ENCODE measurements at regions not wholly inside any gene's neighbourhood (a gene's known extent, or its start where the extent isn't known, plus 50 kb on each side); places are given as distances from the start of the nearest gene placed in this dataset.
A peak's percentile ranks its signal among the peaks of the same experiment; 100 is the strongest.

DNA sequence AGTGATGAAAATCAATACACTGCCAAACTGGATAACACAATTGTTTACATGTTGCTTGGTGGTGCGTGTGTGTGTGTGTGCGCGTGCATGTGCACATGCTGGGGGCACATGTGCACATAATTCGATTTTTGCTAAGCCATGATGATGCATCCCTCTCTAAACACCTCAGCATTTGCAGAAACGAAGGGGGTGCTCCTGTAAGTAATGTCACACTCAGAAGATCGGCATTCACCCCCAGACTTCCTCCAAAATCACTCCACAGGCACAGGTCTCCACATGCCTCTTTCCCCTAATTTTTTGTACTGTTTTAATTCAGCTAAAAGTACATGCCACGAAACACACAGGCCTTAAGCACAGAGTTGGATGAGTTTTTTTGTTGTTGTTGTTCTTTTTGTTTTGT is 341.5 kb downstream of the SHANK2 start:
- H2AFZ ChIP-seq (ENCODE audit: low read length), result no peak overlapping the region
- TF ChIP-seq, protein P1, sequence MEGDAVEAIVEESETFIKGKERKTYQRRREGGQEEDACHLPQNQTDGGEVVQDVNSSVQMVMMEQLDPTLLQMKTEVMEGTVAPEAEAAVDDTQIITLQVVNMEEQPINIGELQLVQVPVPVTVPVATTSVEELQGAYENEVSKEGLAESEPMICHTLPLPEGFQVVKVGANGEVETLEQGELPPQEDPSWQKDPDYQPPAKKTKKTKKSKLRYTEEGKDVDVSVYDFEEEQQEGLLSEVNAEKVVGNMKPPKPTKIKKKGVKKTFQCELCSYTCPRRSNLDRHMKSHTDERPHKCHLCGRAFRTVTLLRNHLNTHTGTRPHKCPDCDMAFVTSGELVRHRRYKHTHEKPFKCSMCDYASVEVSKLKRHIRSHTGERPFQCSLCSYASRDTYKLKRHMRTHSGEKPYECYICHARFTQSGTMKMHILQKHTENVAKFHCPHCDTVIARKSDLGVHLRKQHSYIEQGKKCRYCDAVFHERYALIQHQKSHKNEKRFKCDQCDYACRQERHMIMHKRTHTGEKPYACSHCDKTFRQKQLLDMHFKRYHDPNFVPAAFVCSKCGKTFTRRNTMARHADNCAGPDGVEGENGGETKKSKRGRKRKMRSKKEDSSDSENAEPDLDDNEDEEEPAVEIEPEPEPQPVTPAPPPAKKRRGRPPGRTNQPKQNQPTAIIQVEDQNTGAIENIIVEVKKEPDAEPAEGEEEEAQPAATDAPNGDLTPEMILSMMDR (IDR thresholded peaks at IDR 0.05; ENCODE audit: extremely low read depth, low read depth, low read length), result no peak
- no peaks in the 10 kb centered on the region for H4K20me1 ChIP-seq (ENCODE audit: insufficient read depth, low read length)
- H3K36me3 ChIP-seq (ENCODE audit: insufficient read depth, low read length), result no peaks in the 10 kb centered on the region
- H3K79me2 ChIP-seq (ENCODE audit: insufficient read depth, low read length), result no peaks in the 10 kb centered on the region
- H3K27me3 ChIP-seq (ENCODE audit: insufficient read depth, low read length), result peaks cover 3% of the 10 kb centered on the region
- no peak overlapping the region for H3K4me2 ChIP-seq (ENCODE audit: insufficient read depth, low read length)
- no peak overlapping the region for H3K27ac ChIP-seq (ENCODE audit: low read depth, low read length)
- H3K4me3 ChIP-seq (ENCODE audit: insufficient read depth, low read length), result no peak overlapping the region
- peak; percentile 65 for DNase-seq (ENCODE audit: insufficient read length, low spot score, missing footprints)
- no peaks in the 10 kb centered on the region for H3K4me1 ChIP-seq (ENCODE audit: insufficient read depth, low read length)
- no peaks in the 10 kb centered on the region for H3K9me3 ChIP-seq (ENCODE audit: low read depth, low read length)

DNA sequence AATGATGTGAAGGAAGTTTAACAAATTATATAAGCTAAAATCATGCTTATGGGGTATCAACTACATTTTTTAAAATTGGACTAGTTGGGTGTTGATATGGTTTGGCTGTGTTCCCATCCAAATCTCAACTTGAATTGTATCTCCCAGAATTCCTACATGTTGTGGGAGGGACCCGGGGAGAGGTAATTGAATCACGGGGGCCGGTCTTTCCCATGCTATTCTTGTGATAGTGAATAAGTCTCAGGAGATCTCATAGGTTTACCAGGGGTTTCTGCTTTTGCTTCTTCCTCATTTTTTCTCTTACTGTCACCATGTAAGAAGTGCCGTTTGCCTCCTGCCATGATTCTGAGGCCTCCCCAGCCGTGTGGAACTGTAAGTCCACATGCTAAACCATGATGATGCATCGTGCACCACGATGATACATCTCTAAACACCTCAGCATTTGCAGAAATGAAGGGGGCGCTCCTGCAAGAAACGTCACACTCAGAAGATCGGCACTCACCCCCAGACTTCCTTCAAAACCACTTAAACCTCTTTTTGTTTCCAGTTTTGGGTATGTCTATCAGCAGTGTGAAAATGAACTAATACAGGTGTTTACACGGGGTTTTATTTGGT is 340.0 kb downstream of the SHANK2 start:
- TF ChIP-seq, protein P1 (IDR thresholded peaks at IDR 0.05; ENCODE audit: extremely low read depth, low read depth, low read length), result no peak
- H3K27ac ChIP-seq (ENCODE audit: low read depth, low read length), result no peak overlapping the region
- H3K4me3 ChIP-seq (ENCODE audit: insufficient read depth, low read length), result no peak overlapping the region
- H3K9me3 ChIP-seq (ENCODE audit: low read depth, low read length), result no peaks in the 10 kb centered on the region
- H3K79me2 ChIP-seq (ENCODE audit: insufficient read depth, low read length), result no peaks in the 10 kb centered on the region
- no peaks in the 10 kb centered on the region for H3K36me3 ChIP-seq (ENCODE audit: insufficient read depth, low read length)
- no peaks in the 10 kb centered on the region for H4K20me1 ChIP-seq (ENCODE audit: insufficient read depth, low read length)
- peak overlapping the region; percentile 23 for H3K4me2 ChIP-seq (ENCODE audit: insufficient read depth, low read length)
- H3K27me3 ChIP-seq (ENCODE audit: insufficient read depth, low read length), result peaks cover 3% of the 10 kb centered on the region
- DNase-seq (ENCODE audit: insufficient read length, low spot score, missing footprints), result no peak
- H2AFZ ChIP-seq (ENCODE audit: low read length), result peak overlapping the region; percentile 15
- H3K4me1 ChIP-seq (ENCODE audit: insufficient read depth, low read length), result no peaks in the 10 kb centered on the region

DNA sequence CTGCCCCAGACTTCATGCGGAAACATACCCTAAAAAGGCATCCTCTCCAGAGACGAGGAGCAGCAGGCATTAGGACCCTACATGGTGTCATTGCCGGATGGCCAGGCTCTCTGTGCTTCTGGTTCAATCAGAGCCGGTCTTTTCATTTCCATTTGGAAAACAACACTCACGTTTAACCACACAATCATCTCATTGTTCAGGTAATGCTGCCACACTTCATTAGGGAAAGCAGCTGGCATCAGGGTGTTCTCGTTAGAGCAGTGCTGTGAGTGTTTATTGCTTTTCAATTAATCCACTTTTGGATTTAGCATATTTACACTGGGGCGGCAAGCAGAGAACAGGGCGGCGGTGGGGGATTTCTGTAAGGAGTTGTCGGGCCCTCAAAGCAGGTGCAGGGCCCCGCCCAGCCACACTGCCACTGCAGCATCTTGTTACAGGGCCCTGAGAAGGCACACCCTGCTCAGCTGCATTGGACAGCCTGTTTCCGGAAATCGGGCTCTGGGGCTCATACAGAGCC is 338.6 kb downstream of the SHANK2 start:
- no peak for DNase-seq (ENCODE audit: insufficient read length, low spot score, missing footprints)
- no peak overlapping the region for H3K27ac ChIP-seq (ENCODE audit: low read depth, low read length)
- peak overlapping the region; percentile 33 for H3K4me3 ChIP-seq (ENCODE audit: insufficient read depth, low read length)
- TF ChIP-seq, protein P1 (IDR thresholded peaks at IDR 0.05; ENCODE audit: extremely low read depth, low read depth, low read length), result no peak
- H3K79me2 ChIP-seq (ENCODE audit: insufficient read depth, low read length), result no peaks in the 10 kb centered on the region
- H3K4me2 ChIP-seq (ENCODE audit: insufficient read depth, low read length), result peak overlapping the region; percentile 36
- H4K20me1 ChIP-seq (ENCODE audit: insufficient read depth, low read length), result no peaks in the 10 kb centered on the region
- H2AFZ ChIP-seq (ENCODE audit: low read length), result peak overlapping the region; percentile 50
- H3K9me3 ChIP-seq (ENCODE audit: low read depth, low read length), result no peaks in the 10 kb centered on the region
- H3K4me1 ChIP-seq (ENCODE audit: insufficient read depth, low read length), result no peaks in the 10 kb centered on the region
- H3K36me3 ChIP-seq (ENCODE audit: insufficient read depth, low read length), result no peaks in the 10 kb centered on the region
- peaks cover 3% of the 10 kb centered on the region for H3K27me3 ChIP-seq (ENCODE audit: insufficient read depth, low read length)

DNA sequence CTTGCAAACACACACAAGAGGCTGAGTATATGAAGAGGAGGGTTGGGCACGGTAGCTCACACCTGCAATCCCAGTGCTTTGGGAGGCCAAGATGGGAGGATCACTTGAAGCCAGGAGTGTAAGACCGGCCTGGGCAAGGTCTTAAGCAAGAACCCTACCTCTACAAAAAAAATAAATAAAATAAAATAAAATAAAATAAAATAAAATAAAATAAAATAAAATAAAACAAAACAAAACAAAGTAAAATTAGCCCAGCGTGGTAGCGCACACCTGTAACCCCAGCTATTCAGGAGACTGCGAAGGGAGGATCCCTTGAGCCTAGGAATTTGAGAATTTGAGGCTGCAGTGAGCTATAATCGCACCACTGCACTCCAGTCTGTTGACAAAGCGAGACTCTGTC is 337.9 kb downstream of the SHANK2 start:
- H2AFZ ChIP-seq (ENCODE audit: low read length), result no peak overlapping the region
- no peak overlapping the region for H3K4me3 ChIP-seq (ENCODE audit: insufficient read depth, low read length)
- H3K9me3 ChIP-seq (ENCODE audit: low read depth, low read length), result no peaks in the 10 kb centered on the region
- DNase-seq (ENCODE audit: insufficient read length, low spot score, missing footprints), result no peak
- H3K27ac ChIP-seq (ENCODE audit: low read depth, low read length), result no peak overlapping the region
- no peaks in the 10 kb centered on the region for H4K20me1 ChIP-seq (ENCODE audit: insufficient read depth, low read length)
- no peak overlapping the region for H3K4me2 ChIP-seq (ENCODE audit: insufficient read depth, low read length)
- TF ChIP-seq, protein P1 (IDR thresholded peaks at IDR 0.05; ENCODE audit: extremely low read depth, low read depth, low read length), result no peak
- H3K27me3 ChIP-seq (ENCODE audit: insufficient read depth, low read length), result peaks cover 3% of the 10 kb centered on the region
- H3K4me1 ChIP-seq (ENCODE audit: insufficient read depth, low read length), result no peaks in the 10 kb centered on the region
- no peaks in the 10 kb centered on the region for H3K79me2 ChIP-seq (ENCODE audit: insufficient read depth, low read length)
- H3K36me3 ChIP-seq (ENCODE audit: insufficient read depth, low read length), result no peaks in the 10 kb centered on the region

All from osteoblast (primary cell).